Adrenal gland (tissue), 5 donors: ENCODE measurements at regions not wholly inside any gene's neighbourhood (a gene's known extent, or its start where the extent isn't known, plus 50 kb on each side); places are given as distances from the start of the nearest gene placed in this dataset.

Source experiments
- POLR2A ChIP-seq, 2 donors: fragments of 450-650 bp; IDR thresholded peaks; one replicate each; pipeline ENCODE4 v1.6.1; 2017; ENCODE audit warnings: antibody characterized with exemption in 2 of 2, mild to moderate bottlenecking in 2 of 2, moderate library complexity in 1 of 2
- TF ChIP-seq, protein P1 (sequence below), 6 experiments: fragments of 450-650 bp in 4 of 6; fragments of 200-600 bp in 2 of 6; sonication (generic) in 1 of 6; IDR thresholded peaks; 1 replicate in 5 of 6; 2 replicates in 1 of 6; pipeline versions ENCODE4 v1.5.1 to v1.8.0; 2016 to 2021; ENCODE audit warnings: antibody characterized with exemption in 6 of 6, mild to moderate bottlenecking in 2 of 6, moderate library complexity in 1 of 6
- donor health status: DM: no; HTN: no; CAD: no.

- no peak for TF ChIP-seq POLR2A (IDR thresholded peaks at IDR 0.05)
- TF ChIP-seq, protein P1, sequence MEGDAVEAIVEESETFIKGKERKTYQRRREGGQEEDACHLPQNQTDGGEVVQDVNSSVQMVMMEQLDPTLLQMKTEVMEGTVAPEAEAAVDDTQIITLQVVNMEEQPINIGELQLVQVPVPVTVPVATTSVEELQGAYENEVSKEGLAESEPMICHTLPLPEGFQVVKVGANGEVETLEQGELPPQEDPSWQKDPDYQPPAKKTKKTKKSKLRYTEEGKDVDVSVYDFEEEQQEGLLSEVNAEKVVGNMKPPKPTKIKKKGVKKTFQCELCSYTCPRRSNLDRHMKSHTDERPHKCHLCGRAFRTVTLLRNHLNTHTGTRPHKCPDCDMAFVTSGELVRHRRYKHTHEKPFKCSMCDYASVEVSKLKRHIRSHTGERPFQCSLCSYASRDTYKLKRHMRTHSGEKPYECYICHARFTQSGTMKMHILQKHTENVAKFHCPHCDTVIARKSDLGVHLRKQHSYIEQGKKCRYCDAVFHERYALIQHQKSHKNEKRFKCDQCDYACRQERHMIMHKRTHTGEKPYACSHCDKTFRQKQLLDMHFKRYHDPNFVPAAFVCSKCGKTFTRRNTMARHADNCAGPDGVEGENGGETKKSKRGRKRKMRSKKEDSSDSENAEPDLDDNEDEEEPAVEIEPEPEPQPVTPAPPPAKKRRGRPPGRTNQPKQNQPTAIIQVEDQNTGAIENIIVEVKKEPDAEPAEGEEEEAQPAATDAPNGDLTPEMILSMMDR (IDR thresholded peaks at IDR 0.05) = no peak
These were observed 165.1 kb downstream of the SLC38A4 start for GRCh38 chr12:46660719-46661109.
